ENCODE measurements at regions not wholly inside any gene's neighbourhood (a gene's known extent, or its start where the extent isn't known, plus 50 kb on each side); places are given as distances from the start of the nearest gene placed in this dataset.
"Not testable (repeated sequence)": the region's sequence is repeated elsewhere in the genome, so short reads cannot be mapped to it uniquely, and the experiment has no call there.

DNA sequence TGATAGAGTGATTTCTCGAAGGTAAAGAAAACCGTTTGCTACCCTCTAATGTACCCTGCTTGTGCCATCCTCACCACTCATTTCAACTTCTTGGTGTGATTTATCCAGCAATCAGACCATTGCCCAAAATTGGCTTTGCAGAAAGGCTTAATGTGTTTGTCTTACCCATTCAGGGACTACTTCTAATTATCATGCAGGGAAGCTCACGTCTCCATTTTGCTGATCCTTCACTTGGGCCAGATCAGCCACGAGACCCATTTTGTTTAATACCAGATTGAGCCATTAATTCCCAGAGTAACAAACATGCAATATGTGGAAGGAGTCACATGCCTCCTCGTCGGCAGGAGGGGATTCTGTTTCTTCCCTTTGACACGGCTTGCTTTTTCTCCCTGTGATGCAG, 51.1 kb upstream of the CRY1 start:
- no peak for DNase-seq

DNA sequence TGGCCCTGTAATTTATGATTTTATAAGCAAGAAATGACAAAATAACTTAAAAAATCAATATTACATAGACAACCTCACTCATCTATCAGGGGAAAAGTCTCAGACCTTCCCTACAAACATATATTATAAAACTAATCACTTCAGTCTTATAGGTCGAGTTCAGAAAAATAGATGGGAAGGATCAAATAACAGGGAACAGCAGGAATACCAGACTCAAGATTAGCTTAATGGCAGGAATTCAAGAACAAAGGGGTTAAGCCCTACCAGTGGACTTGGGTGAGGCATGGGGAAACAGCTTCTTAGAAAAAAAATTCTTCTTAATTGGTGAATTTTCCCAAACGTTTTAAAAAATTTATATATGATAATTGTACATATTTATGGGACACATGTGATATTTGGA, 51.6 kb upstream of the CRY1 start:
- DNase-seq, result no peak

DNA sequence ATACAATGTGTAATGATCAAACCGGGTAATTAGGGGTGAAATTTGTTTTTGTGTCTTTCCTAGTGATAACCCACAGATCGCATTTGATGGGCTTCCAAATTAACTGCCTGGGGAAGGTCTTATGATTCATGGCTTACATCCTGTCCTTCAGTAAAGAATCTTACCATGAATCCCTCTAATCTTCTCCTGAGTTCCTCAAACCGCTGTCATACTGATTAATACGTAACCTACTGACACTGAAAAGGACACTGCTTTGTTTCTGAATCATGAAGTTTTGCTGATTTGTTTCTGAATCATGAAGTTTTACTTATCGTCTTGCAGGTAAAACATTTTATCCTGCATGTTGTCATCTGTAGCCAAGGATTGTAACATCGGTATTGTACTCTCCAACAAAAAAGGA, 52.0 kb upstream of the CRY1 start:
- no peak for DNase-seq

DNA sequence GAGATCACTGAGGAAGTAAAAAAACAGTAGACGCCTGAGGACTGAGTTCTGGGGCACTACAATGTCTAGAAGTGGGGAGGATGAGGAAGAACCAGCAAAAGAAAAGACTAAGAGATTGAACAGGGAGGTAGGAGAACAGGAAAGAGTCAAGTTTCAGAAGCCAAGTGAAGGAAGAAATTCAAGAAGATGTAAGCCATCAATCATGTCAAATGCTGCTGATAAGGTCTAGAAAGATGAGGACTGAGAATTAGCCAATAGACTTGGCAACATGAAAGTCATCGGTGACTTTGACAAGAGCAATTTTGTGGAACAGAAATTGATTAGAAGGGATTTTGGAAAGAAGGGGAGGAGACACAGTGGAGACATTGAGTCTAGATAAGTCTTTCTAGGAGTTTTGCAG, 54.8 kb upstream of the CRY1 start:
- no peak for DNase-seq

DNA sequence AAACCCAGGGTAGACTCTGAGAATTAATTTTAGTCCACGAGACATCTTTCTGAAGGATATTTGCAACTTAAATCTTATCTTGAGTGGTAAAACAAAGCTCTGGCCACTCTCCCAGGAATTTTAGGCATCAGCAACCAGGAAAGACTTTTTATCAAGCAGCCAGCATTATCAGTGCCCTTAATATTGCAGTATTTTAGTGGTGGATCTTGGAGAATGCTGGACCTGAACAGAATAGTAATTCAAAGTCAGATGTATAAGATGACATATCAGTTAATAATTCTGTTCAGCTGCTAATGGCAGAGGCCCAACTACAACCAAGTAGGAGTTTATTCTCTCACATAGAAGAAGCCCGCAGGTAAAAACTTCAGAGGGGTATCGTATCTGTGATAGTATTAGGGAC, 59.0 kb upstream of the CRY1 start:
- DNase-seq, result no peak

DNA sequence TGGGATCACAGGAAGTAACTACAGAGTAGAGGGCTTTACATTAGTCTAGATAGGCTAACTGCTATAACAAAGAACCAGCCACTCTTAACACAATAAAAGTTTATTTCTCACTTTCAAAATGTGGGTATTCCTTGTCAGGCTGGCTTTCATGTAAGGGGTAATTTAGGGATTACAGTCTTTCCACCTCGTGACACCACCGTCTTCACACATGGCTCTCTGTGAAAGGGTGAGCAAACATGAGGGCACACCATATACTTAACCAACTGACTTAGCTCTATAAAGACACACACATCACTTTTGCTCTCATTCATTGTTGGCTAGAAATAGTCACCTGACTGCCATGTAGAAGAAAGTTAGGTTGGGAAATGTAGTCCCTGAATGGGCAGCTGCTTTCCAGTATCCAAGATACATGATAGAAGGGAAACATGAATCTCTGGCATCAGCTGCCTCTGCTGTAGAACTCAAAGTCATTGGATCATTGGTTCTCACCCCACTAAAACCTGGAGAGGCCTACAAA, 66.1 kb upstream of the CRY1 start:
- no peak for DNase-seq

DNA sequence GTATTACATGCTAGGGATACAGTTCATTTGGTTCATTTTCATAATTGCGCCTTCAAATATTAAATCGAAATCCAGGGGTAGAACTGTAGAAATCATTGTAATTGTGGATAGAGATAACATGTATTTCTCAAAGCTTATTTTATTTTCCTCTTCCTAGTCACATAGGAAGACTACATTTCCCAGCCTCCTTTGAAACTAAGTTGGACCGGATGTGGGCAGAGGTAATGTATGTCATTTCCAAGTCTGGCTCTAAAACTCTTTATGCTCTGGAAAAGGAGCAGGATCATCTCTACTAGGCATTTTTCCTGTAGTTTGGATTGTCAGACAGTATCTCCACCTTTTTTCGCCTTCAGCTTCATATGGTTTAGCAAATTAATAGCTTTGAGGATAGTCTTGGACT, 70.1 kb upstream of the CRY1 start:
- DNase-seq, result no peak

DNA sequence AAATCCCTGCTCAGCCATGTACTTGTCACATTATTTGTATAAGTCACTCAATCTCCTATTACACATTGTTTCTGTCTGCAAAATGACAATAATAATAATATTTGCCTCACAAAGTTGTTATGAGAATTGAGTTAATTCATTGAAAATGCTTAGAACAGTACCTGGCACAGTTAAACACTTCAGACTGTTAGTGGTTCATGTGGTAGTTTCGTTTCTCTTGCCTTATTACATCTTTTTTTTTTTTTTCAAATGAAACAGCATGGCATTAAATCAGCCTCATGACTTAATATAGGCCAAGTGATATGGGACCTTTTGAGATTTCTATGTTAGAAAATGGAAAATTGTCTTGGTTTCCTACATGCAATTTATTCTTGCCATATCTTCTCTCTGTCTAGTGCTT, 71.0 kb upstream of the CRY1 start:
- DNase-seq, result no peak

DNA sequence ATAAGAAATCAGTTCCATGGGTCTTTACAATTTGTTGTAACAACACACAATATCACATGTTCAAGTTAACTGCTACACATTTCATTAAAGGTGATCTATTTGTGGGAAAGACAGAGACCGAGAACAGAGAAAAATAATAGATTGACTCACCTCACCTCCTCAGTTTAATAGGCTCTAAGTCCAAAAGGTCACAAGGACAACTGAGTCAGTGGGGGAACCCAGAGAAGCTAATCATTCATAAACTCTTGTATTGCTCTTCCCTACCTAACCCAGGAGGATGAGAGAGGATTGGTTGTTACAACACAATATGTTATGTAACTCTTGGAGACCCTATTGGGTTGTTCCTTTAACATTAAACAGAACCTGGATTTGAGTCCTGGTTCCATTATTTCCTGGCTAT, 72.2 kb upstream of the CRY1 start:
- DNase-seq, result no peak

DNA sequence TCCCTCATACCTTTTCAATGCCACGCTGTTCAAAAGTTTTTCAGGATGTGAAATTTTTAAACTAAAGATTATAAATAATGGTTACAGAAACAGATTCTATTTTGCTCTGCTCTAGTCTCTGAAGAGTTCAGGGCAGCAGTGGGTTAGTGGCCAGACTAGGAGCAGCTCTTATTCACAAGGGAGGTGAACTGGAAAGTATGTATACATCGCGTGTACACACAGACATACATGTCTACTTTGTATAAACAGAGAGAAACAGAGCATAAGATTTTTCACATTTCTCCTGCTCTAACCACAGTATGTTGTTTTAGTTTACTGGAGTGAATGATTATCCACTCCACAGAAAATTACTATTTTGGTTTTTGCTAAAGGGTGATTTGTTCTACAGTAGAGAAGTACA, 74.4 kb upstream of the CRY1 start:
- DNase-seq, result no peak

DNA sequence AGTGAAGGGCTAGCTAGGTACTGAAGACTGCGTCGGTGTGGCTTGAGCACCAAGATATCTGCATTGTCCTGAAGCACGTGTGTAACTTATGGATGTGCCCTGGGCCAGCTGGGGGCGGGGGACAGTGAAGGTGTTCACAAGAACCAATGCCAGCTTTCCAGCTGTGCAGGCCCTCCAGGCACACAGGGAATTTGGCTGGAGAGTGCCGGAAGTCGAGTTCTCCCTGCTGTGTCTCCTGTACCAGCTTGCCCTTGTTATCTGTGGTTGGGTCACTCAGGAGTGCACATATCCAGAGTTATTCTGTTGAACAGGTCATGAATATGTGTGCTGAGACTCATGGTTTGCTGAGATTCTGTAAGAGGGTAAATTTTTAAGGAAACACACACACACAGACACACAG, 75.9 kb upstream of the CRY1 start:
- DNase-seq, result no peak

DNA sequence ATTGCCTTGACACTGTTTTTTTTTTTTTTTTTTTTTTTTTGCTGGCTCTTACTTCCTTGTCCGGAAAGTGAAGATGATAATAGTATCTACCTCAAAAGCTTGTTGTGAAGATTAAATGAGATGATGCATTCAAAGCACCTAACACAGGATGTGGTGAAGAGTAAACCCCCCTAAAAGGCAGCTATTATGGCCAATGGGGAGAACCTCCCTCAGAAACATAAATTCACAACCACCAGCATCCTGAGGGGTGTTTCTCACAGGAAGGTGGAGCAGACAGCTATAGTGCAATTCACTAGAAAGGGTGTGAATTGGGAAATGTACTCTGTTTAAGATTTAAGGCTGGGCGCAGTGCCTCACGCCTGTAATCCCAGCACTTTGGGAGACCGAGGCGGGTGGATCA, 85.4 kb upstream of the CRY1 start:
- DNase-seq, result no peak

DNA sequence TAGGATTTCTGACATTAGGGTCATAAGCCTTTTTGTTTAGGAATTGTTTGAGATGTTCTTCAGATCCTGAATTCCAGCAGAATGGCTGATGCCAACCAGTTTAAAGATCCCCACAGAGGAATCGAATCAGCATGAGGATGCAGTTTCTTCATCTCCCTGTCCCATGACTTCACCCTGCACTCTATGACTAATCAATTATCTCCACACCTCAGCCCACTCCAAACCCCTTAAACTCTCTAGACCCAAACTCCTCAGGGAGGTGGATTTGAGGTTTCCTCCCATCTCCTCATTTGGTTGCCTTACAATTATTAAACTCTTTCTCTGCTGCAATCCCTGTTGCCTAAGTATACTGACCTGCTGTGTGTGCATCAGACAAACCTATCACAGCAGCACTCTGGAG, 86.5 kb upstream of the CRY1 start:
- no peak for DNase-seq

DNA sequence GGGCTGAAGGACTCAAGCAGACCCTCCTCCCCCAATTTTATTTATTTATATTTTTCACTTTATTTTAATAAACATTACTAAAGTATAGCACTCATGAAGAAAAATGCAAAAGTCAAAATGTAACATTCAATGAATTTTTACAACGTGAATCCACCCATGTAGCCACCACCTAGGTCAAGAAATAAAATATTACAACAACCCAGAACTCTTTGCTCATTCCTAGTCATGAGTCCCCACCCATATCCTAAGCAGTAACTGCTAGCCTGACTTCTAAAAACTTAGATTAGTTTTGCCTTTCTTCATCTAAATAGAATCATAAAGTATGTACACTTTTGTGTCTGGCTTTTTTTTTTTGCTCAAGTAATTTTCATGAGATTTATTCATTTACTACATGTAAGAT, 86.9 kb upstream of the CRY1 start:
- no peak for DNase-seq

DNA sequence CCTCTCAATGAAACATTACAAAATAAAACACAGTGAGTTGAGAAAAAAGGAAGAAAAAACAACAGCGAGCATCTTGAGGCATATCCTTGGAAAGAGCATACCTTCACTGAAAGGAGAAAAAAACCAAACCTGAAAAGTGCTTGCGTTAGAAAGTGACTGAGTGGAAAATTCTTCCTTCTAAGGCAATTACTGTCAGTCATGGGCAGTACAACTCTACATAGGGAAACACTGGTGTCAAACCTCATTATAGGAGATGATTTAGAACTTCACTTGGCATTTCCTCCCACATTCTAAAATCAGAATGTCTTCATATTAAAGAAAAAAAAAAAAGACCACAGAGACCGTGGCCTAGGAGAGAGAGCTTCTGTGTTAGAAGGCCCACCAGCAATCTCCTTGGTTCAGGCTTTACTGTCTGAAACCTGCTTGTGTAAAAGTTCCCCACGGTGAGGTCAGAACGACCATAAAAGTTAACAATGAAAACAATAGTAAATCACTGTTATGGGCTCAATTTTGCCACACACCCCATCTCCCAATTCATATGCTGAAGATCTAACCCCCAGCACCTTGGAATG, 91.1 kb upstream of the CRY1 start:
- DNase-seq, result no peak

DNA sequence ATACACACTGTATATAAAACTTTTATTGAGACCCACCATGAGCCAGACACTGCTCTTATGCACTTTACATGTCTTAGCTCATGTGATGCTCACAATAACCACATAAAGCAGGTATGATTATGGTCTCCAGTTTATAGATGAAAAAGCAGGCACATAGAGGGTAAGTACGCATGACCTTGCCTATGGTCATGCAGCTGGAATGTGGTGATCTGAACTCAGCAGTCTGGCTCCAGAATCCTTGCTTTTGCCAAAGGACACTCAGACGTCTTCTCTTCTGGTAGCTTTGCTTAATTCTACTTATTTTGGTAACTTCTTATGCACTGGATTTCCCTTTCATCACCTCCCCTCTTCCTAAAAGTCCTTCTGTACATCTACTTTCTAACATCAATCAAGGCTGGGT, 103.3 kb upstream of the CRY1 start:
- no peak for DNase-seq

DNA sequence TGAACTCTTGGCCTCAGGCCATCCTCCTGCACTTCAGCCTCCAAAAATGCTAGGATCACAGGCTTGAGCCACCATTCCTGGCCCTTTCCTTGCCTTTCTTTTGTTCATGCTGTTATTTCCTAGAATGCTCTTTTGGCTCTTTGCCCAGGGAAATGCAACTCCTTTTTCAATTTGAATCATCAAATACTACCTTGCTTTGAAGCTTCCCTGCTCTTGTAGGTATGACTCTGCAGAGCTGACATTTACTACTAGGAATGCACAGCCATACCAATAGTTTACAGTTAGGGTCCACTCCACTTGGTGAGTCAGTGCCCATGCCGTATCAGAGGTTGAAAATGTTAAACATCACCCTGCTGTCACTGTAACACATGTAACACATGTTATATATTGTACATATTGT, 107.0 kb upstream of the CRY1 start:
- DNase-seq, result no peak

DNA sequence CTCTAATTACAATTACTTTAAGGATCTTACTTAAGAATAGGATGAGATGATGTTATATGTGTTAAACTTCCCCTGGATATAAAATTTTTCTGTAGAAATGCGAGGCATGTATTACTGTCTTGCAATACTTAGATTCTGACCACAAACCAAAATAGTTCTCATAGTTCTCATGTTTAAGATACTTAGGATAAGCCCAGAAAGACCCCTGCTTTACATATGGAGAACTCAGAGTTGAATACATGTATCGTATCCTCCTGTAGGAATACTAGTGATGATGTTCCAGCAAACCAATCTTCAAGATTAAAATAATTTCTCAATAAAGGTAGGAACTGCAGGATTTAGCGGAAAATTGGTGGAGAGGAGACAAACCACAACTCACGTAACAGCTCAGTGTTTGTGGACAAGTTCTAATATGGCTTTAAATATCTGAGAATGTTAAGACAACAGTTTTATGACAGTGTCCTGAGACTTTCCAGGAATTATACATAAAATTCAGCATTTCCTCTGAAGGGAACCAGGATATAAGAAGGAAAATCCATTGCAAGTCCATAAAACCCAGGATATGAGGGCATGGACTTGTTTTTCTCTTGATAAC, 114.7 kb upstream of the CRY1 start:
- no peak for DNase-seq

DNA sequence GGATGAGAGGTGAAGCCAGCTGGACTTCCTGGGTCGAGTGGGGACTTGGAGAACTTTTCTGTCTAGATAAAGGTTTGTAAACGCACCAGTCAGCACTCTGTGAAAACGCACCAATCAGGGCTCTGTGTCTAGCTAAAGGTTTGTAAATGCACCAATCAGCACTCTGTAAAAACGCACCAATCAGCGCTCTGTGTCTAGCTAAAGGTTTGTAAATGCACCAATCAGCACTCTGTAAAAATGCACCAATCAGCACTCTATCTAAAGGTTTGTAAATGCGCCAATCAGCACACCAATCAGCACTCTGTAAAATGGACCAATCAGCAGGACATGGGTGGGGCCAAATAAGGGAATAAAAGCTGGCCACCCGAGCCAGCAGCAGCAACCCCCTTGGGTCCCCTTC, 116.4 kb upstream of the CRY1 start:
- not testable (repeated sequence) for DNase-seq

DNA sequence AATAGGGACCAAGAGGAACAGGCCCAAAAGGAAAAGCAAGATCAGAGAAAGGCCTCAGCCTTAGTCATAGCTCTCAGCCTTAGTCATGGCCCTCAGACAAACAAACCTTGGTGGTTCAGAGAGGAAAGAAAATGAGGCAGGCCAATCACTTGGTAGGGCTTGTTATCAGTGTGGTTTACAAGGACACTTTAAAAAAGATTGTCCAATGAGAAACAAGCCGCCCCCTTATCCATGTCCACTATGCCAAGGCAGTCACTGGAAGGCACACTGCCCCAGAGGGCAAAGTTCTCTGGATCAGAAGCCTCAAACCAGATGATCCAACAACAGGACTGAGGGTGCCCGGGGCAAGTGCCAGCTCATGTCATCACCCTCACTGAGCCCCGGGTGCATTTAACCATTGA, 121.0 kb upstream of the CRY1 start:
- DNase-seq, result not testable (repeated sequence)

DNA sequence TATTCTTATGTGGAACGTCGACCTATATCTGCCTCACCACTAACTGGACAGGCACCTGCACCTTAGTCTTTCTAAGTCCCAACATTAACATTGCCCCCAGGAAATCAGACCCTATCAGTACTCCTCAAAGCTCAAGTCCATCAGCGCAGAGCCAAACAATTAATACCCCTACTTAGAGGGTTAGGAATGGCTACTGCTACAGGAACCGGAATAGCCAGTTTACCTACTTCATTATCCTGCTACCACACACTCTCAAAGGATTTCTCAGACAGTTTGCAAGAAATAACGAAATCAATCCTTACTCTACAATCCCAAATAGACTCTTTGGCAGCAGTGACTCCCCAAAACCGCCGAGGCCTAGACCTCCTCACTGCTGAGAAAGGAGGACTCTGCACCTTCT, 123.1 kb upstream of the CRY1 start:
- not testable (repeated sequence) for DNase-seq

DNA sequence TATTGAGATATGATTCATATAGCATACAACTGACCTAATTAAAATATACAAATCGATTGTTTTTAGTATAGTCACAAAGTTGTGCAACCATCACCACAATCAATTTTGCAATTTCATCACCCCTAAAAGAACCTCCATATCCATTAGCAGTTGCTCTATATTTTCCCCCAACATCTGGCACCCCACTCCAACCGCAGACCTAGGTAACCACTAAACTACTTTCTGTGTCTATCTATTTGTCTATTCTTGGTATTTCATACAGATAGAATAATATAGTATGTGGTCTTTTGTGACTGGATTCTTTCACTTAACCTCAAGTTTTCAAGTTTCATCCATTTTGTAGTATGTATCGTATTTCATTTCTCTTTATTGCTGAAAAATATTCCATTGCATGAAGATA, 126.0 kb upstream of the CRY1 start:
- no peak for DNase-seq

DNA sequence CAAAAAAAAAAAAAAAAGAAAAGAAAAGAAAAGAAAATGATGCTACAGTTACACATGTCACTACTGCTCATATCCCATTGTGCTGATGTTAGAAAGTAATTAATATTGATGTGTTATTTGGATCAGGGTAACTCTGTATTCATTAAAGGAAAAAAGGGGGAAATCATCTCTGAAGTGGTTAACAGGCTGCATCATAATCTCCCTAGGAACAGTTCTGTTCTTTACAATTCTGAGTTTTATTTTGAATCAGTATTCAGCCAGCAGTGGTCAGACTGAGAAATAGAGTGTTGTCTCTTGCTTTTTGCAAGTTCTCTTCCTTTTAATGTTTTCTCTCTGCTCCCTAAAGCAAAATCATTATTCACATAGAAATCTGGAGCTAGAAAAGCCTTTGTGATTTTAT, 128.6 kb upstream of the CRY1 start:
- no peak for DNase-seq

DNA sequence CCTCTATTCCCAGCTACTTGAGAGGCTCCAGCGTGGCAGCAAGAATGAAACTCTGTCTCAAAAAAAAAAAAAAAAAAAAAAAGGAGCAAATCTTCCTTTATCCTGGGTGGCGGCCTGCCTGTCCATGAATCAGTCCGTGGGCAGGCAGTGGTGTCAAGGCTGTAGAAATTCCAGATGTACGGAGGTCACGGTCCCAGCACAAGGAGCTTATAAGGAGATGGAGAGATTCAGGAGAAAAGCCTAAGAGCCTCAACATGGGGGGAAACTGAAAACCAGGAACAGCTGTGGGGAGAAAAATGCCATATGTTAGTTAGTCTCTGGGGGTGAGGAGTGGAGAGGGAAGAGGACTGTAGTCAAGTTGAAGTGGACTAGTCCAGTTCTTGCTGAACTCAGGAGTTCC, 130.5 kb upstream of the CRY1 start:
- no peak for DNase-seq

DNA sequence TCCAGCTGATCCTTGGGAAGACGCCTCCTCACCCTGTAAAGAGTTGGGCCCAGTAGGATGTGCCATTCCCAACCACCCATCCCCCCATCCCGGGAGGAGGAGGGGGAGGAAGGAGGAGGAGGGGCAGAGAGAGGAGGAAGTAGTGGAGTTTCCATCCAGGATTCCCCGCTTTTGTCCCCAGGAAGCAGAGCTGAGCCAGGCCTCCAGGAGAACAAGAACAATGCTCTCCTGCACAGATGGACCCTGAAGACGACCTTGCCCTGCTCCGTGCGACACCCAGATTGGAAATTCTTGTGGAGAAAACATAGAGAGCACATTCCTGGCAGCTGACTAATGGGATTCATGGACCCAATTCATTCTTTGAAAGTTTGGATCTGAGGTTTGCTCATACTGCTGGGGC, 132.3 kb upstream of the CRY1 start:
- no peak for DNase-seq

DNA sequence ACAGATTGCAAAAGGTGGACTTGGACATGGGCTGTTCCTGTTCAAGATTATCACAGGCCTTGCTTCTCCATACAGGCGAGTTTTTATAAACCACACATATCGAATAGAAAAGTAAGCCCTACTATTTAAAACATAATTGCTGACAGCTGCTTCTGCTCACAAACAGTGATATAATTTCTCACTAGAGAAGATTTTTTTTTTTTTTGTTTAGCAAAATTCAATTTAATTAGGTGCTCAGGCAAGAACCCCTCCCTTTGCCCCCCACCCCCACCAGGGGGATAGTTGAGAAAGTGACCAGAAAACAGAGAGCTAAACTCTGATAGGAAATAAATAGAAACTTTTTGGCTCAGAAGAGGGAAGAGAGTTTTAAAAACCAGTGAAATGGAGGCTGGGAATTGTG, 132.8 kb upstream of the CRY1 start:
- DNase-seq, result no peak
